ENCODE measurements at regions not wholly inside any gene's neighbourhood (a gene's known extent, or its start where the extent isn't known, plus 50 kb on each side); places are given as distances from the start of the nearest gene placed in this dataset.
"Not testable (repeated sequence)": the region's sequence is repeated elsewhere in the genome, so short reads cannot be mapped to it uniquely, and the experiment has no call there.

DNA sequence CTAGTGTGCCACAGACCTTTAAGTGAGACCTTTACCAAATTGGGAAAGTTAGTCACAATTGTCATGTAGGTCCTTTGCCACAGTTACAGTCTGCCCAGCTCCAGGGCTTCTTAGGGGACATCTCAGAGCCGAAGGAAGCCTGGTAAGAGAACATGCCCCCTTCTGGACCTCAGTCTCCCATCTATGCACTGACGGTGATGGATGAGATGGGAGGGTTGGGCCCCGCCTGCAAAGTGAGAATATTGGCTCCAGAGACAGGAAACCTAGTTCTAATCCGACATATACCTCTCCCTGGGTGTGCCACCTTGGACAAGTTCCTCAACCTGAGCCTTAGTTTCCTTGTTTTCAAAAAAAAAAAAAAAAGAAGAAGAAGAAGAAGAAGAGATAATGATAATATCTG, 85.1 kb upstream of the NAV2 start:
- no peak for DNase-seq (ENCODE audit: low read depth in 2 of 2)

DNA sequence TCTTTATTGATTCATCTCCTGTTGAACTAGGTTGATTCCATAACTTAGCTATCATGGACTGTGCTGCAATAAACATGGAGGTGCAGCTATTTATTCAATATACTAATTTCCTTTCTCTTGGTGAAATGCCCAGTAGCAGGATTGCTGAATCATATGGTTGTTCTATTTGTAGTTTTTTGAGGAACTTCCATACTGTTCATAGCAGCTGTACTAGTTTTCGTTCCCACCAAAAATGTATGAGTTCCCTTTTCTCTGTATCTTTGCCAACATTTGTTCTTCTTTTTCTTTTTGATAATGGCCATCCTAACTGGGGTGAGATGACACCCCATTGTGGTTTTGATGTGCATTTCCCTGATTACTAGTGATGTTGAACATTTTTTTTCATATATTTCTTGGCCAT, 87.2 kb upstream of the NAV2 start:
- no peak for DNase-seq (ENCODE audit: low read depth in 2 of 2)

DNA sequence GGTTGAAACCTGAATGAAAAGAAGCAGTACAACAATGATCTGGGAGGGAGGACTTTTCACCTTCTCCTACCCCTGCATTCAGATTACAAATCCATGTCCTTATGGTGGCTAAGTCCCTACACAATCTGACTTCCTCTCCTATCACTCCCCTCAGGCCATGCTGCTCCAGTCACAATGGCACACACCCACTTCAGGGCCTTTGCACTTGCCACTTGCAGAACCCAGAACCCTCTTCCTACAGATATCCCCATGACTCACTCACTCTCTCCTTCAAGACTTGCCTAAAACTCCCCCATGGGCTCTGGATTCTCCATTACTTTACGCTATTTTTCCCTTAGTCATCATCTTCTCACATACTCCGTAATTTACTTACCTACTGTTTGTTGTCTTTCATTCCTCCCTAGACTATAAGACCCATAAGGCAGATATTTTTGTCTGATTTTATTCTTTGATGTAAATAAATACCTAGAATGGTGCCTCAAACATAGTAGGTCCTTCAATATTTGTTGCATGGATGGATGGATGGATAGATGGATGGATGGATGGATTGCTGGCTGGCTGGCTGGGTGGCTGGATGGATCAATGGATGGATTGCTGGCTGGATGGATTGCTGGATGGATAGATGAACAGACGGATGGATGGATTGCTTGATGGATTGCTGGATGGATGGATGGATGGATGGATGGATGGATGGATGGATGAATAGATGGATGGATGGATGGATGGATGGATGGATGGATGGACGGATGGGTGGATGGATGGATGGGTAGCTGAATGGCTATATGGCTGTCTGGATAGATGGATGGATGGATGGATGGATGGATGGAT, 94.7 kb upstream of the NAV2 start:
- no peak for DNase-seq (ENCODE audit: low read depth in 2 of 2)

DNA sequence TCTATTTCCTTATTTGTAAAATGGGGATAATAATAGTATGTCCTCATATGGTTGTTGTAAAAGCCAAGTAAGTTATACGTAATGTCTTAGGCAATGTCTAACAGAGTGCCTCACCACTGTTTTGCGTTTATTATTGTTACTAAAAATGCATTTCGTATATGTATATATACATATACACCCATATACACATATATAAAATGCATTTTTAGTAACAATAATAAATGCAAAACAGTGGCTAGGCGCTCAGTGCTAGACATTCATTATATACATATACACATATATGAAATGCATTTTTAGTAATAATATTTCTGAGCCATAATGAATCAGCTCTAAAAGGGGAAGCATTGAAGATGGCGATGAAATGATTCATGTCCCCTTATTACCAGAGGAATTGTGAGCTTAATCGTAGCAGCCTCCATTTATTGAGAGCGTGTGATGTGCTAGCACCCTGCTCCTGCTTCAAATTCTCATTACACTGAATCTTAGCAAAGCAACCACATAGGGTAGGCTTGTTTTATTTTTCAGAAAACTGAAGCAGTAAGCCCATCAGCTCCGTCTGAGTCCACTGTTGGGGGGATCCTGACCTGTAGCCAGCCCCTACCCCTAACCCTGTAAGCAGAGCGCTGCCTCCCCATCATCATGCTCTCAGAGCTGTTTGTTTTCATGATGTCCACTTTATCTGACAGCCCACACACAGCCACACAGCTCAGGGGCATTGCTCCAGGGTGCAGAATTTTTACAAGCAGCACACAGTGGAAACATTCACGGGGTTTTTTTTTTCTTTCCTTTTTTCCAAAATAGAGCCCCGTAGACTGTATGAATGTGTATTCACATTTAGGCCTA, 97.1 kb upstream of the NAV2 start:
- no peak for DNase-seq (ENCODE audit: low read depth in 2 of 2)

DNA sequence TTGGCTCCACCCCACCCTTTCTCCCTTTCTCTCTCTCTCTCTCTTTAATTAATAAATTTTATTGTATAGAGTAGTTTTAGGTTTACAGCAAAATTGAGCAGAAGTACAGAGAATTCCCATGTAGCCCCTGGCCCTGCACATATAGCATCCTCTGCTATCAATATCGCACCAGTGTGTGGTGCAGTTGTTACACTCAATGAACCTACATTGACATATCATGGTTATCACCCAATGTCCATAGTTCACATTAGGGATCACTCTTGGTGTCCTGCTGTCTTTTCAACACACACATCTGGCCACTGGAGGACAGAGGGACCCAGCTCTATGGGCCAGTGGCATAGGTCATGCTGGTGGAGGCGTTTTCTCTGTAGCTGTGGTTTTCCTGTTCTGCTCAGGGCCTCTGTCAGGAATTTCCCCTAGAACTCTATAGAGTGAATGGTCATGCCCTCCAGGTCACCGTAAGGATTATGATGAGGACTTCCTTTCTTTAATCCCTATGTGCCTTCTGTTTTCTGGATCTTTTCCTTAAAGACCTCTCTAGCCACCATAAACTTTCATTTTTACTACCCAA, 98.2 kb upstream of the NAV2 start:
- DNase-seq (ENCODE audit: low read depth in 2 of 2) = no peak

GRCh38 chr11:19612025-19612424, 100.6 kb upstream of the NAV2 start:
- DNase-seq (ENCODE audit: low read depth in 2 of 2) = not testable (repeated sequence)

- no peak for DNase-seq (ENCODE audit: low read depth in 2 of 2)
Measured at GRCh38 chr11:19607656-19608360, 104.8 kb upstream of the NAV2 start.

GRCh38 chr11:19606856-19607655, 105.6 kb upstream of the NAV2 start:
- DNase-seq (ENCODE audit: low read depth in 2 of 2) = no peak

- DNase-seq (ENCODE audit: low read depth in 2 of 2) = no peak
Measured at GRCh38 chr11:19605520-19606371, 106.9 kb upstream of the NAV2 start.

DNA sequence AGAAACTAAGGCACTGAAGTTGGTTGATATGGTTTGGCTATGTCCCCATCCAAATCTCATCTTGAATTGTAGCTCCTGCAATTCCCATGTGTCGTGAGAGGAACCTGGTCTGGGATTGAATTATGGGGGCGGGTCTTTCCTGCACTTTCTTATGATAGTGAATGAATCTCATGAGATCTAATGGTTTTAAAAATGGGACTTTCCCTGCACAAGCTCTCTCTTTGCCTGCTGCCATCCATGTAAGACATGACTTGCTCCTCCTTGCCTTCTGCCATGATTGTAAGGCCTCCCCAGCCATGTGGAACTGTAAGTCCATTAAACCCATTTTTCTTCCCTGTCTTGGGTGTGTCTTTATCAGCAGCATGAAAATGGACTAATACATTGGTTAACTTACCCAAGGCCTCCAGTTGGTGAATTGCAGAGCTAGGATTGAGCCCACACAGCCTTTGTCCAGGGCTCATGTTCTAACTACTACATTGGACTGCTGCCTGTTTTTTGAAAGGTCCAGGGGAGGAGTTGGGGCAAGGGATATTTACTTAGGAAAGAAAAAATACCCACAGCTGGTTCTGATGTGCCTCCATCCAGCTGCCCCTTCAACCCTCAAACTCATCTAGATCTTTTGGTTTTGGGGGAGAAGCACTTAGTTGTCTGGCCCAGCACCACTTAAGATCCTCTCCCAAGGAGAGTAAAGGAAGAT, 107.8 kb upstream of the NAV2 start:
- no peak for DNase-seq (ENCODE audit: low read depth in 2 of 2)

DNA sequence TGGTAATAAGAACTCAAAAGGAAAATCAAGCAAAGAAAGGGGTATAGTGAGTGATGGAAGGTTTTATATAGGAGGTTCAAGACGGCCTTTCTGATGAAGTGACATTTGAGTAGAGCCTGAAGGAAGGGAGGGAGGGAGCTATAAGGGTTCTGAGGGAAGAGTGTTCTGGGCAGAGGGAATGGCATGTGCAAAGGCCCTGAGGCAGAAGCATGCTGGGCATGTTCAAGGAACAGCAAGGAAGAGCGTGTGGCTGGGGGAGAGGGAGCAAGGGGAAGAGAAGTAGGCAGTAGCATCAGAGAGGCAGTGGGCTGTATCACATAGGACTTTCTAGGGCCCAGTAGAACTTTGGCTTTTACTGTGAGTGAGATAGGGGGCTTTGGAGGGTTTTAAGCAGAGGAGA, 108.9 kb upstream of the NAV2 start:
- DNase-seq (ENCODE audit: low read depth in 2 of 2) = no peak

GRCh38 chr11:19602891-19603290, 109.7 kb upstream of the NAV2 start:
- no peak for DNase-seq (ENCODE audit: low read depth in 2 of 2)

DNA sequence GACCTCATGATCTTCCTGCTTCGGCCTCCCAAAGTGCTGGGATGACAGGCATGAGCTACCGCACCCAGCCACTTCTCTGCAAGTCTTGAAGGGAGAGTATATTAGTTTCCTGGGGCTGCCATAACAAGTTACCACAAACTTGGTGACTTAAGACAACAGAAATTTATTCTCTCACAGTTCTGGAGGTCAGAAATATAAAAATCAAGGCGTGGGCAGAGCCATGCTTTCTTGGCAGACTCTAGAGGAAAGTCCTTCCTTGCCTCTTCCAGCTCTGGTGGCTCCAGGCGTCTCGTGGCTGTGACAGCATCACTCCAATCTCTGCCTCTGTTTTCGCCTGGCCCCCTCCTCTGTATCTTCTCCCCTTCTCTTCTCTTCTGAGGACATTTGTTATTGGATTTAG, 110.2 kb upstream of the NAV2 start:
- no peak for DNase-seq (ENCODE audit: low read depth in 2 of 2)

DNA sequence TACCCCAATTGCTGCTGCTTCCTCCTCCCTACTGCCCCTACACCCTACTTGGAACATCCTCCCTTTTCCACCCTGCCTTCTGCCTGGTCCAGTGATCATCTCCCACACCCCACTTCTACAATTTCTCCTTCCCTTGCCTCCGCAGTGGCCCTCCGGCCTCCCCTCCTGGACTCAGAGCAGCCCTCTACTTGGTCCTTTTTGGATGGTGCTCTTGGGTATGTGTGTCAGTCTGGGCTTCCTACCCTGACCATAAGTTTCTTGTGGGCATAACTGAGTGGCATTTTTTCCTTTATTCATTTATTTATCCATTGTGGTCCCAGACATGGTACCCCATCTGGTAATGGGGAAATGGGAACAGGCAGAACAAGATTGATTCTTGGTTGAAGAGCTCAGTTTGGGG, 111.4 kb upstream of the NAV2 start:
- DNase-seq (ENCODE audit: low read depth in 2 of 2) = no peak

DNA sequence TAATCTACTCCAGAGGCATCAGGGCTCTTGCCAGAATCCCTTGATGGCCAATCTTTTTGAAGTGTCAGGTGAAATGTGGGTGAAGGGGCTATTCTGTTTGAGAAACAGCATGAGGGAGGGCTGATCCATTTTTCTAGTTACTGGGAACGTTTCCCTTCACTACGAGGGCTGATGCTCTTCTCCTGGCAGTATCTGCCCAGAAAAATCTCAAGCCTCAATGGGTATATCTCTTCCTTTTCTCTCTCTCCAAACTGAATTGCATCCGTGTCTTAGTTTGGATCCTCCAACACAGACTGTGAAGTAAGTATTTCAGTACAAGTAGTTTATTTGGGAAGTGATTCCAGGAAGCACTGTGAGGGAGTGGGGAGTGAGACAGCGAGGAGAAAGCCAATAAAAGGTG, 113.0 kb upstream of the NAV2 start:
- DNase-seq (ENCODE audit: low read depth in 2 of 2) = no peak

DNA sequence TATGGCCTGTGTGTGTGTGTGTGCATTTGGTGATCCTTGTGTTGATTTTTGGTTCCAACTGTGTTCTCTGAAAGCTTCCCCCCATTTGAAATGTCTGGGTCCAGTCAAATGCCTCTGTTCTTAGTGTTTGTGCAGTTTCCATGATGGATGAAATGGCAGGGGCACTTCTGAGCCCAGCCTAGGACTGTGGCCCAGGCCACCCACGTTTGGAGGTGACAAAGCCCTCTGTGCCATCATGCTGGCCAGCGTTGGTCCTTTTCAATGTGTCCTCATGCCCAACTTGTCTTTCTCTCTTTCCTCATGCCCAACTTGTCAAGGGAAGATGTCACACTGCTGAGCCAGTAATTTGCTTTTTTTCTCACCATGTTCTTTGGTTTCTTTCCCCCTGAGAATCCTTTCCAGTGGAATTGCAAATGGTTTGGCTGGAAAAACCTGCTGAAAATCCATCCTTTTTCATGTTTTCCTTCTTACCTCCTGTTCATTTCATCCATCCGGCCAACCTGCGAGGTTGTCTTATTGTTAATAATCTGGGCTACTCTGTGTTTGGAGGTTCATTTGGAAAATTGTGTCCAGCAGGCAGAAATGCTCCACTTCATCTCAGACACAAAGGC, 113.7 kb upstream of the NAV2 start:
- DNase-seq (ENCODE audit: low read depth in 2 of 2) = no peak

DNA sequence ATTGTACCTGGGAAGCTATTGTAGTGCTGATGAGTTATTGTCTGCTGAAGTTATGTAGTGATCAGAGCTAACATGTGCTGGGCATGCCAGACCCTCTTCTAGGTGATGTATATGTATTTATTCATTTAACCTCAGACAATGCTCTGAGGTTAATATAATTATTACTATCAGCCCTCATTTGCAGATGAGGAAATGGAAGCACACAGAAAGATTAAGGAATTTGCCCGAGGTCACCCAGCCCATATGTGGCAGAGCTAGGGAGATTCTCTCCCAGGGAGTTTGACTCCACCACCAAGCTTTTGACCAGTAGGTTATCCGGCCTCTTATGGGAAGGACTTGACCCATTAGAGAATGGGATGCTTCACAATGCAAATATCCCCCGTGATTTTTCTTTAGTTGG, 114.2 kb upstream of the NAV2 start:
- DNase-seq (ENCODE audit: low read depth in 2 of 2) = no peak

DNA sequence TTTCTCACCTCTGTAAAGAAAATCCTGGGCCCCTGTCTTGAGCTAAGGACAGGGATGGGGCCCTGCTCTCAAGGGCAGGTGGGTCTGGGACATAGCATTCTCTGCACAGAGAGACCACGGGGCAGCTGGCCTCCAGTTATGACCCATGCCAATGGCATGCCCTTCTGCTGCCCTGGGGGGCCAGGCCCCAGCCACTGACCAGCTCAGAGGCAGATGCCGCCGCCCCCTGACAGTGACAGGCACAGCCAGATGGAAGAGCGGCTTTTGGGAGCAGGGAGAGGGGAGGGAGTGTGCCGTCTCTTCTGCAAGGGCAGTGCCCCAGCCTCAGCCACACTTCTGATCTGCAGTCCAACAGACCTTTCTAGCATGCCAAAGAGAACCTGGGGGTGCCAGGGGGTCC, 114.8 kb upstream of the NAV2 start:
- DNase-seq (ENCODE audit: low read depth in 2 of 2) = no peak

GRCh38 chr11:19597206-19597605, 115.4 kb upstream of the NAV2 start:
- no peak for DNase-seq (ENCODE audit: low read depth in 2 of 2)
